CD4-positive, alpha-beta T cell treated with Interleukin-21 for 1 hour (primary cell): ENCODE measurements at regions not wholly inside any gene's neighbourhood (a gene's known extent, or its start where the extent isn't known, plus 50 kb on each side); places are given as distances from the start of the nearest gene placed in this dataset.
A peak's percentile ranks its signal among the peaks of the same experiment; 100 is the strongest.

ENCODE experiments used
- DNase-seq: peaks from one replicate; pipeline ENCODE4 v3.0.0-alpha.2; 2020

- DNase-seq, result peak; percentile 53
These were observed 62.1 kb upstream of the PRSS58 start for GRCh38 chr7:142319970-142320369.

- no peak for DNase-seq
These were observed 56.4 kb upstream of the PRSS58 start for GRCh38 chr7:142314281-142314680.

DNA sequence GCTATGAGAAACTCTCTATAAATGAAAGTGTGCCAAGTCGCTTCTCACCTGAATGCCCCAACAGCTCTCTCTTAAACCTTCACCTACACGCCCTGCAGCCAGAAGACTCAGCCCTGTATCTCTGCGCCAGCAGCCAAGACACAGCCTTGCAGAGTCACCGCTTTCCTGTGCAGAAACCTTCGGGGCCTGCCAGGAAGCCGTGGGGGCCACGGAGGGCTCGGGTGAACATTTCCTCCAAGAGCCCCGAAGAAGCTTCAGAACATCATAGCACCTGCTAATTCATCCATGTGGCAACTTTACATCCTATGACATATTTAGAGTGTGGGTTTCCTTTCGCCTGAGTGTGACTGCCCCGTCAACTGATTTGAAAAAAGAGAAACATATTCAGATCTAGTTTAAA, 55.7 kb upstream of the PRSS58 start:
- peak; percentile 20 for DNase-seq

GRCh38 chr7:142311876-142312275, 54.0 kb upstream of the PRSS58 start:
- DNase-seq, result no peak

DNA sequence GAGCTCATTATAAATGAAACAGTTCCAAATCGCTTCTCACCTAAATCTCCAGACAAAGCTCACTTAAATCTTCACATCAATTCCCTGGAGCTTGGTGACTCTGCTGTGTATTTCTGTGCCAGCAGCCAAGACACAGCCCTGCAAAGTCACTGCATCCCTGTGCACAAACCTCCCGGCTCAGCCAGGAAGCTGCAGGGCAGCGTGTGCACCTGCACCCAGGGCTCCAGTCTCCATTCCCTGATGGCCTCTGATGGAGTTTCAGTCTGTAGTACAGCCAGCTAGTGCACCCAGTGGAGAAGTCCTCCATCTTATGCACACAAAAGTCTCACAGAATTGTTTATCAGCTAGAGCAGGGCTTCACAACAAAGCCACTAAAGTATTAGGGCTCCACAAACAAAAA, 51.1 kb upstream of the PRSS58 start:
- no peak for DNase-seq

DNA sequence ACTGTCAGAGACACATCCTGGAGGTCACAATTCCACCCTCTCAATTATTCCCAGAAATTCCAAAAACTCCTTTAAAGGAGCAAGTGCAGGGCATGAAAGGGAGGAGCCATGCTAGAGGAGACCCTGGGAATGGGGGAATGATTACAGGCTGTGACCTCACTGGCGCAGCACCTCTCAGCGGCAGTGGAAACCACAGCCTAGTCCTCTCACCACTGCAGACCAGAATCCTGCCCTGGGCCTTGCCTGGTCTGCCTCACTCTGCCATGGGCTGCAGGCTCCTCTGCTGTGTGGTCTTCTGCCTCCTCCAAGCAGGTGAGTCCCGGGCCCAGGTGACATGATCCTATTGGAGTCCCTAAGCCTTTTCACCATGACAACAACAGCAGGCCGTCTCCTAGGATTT, 50.5 kb upstream of the PRSS58 start:
- no peak for DNase-seq
